CD4-positive, alpha-beta T cell treated with Interleukin-6 for 4 hours (primary cell): ENCODE measurements at regions not wholly inside any gene's neighbourhood (a gene's known extent, or its start where the extent isn't known, plus 50 kb on each side); places are given as distances from the start of the nearest gene placed in this dataset.

Experiments
- DNase-seq: peaks from one replicate; pipeline ENCODE4 v3.0.0-alpha.2; 2020; ENCODE audit warnings: mixed read lengths

GRCh38 chr4:114472269-114473032, 126.2 kb upstream of the UGT8 start:
- DNase-seq = no peak

- no peak for DNase-seq
Observed at GRCh38 chr4:114474188-114474800, 124.3 kb upstream of the UGT8 start.

- no peak for DNase-seq
Observed at GRCh38 chr4:114476310-114476709, 122.3 kb upstream of the UGT8 start.

- DNase-seq = no peak
Observed at GRCh38 chr4:114479595-114479994, 119.0 kb upstream of the UGT8 start.

GRCh38 chr4:114481856-114482255, 116.8 kb upstream of the UGT8 start:
- no peak for DNase-seq

- no peak for DNase-seq
Observed at GRCh38 chr4:114487101-114487500, 111.5 kb upstream of the UGT8 start.

GRCh38 chr4:114488301-114488982, 110.2 kb upstream of the UGT8 start:
- DNase-seq = no peak

GRCh38 chr4:114494246-114494803, 104.3 kb upstream of the UGT8 start:
- no peak for DNase-seq

GRCh38 chr4:114495471-114495928, 103.1 kb upstream of the UGT8 start:
- DNase-seq = no peak

GRCh38 chr4:114497116-114497515, 101.5 kb upstream of the UGT8 start:
- no peak for DNase-seq

- DNase-seq = no peak
Observed at GRCh38 chr4:114509340-114509739, 89.3 kb upstream of the UGT8 start.

GRCh38 chr4:114512595-114513295, 85.9 kb upstream of the UGT8 start:
- no peak for DNase-seq

- DNase-seq = no peak
Observed at GRCh38 chr4:114519368-114519767, 79.2 kb upstream of the UGT8 start.

GRCh38 chr4:114527170-114527569, 71.4 kb upstream of the UGT8 start:
- DNase-seq = no peak

- no peak for DNase-seq
Observed at GRCh38 chr4:114527637-114528036, 71.0 kb upstream of the UGT8 start.

GRCh38 chr4:114535725-114536124, 62.9 kb upstream of the UGT8 start:
- no peak for DNase-seq

- DNase-seq = no peak
Observed at GRCh38 chr4:114537352-114537751, 61.3 kb upstream of the UGT8 start.

GRCh38 chr4:114538012-114538617, 60.5 kb upstream of the UGT8 start:
- no peak for DNase-seq

GRCh38 chr4:114539985-114540384, 58.6 kb upstream of the UGT8 start:
- DNase-seq = no peak

- no peak for DNase-seq
Observed at GRCh38 chr4:114547340-114548134, 51.1 kb upstream of the UGT8 start.
